ENCODE measurements at regions not wholly inside any gene's neighbourhood (a gene's known extent, or its start where the extent isn't known, plus 50 kb on each side); places are given as distances from the start of the nearest gene placed in this dataset.

DNA sequence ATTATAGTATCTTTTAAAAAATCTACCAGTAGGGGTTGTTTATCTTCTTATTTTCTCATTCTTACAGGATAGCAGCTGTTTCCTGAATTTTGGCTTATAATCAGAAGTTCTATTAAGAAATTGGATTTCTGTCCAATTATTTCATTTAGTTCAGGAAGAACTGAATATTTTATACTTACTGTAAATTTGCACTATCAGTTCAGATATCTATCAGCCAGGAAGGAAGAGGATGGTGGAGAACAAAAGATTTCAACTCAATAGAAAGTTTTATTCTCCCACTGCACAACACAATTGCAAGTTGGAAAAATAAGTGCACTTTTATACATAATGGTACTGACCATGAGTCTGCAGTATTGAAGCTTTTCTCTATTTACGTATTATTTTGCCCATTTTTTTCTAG lies 400.9 kb downstream of the PLOD2 start:
- H2AK5ac ChIP-seq (ENCODE audit: insufficient read length, low read length), result no peak overlapping the region
- H4K5ac ChIP-seq (ENCODE audit: insufficient read length, low read depth, low read length), result no peak overlapping the region
- Mint-ChIP-seq H3K4me3 (no peak overlapping the region), H3K36me3 (ENCODE audit: insufficient read depth in 1 of 3, low read depth in 3 of 3) (no peaks in the 10 kb centered on the region), H3K9me3 (no peaks in the 10 kb centered on the region), H3K27ac (no peak overlapping the region), H3K27me3 (ENCODE audit: low read depth) (no peaks in the 10 kb centered on the region), H3K4me1 (no peaks in the 10 kb centered on the region)
- no peak overlapping the region for H3K23ac ChIP-seq (ENCODE audit: insufficient read length, low read depth, low read length)
- no peak overlapping the region for H3K4ac ChIP-seq (ENCODE audit: low read depth, low read length)
- no peaks in the 10 kb centered on the region for H3K79me1 ChIP-seq (ENCODE audit: insufficient read depth, low read depth, low read length, poor library complexity, severe bottlenecking)
- H3K14ac ChIP-seq (ENCODE audit: insufficient read depth, low read length), result no peak overlapping the region
- WGBS (ENCODE audit: extremely low coverage, insufficient read length, low lambda C conversion rate), result no CpG with 5 or more reads among the region's 1 CpG
- no peaks in the 10 kb centered on the region for H3K23me2 ChIP-seq (ENCODE audit: insufficient read length, low read depth, low read length, poor library complexity, severe bottlenecking)
- no peaks in the 10 kb centered on the region for H3K27me3 ChIP-seq (ENCODE audit: insufficient read depth, low read length)
- H4K20me1 ChIP-seq (ENCODE audit: control insufficient read depth, insufficient read depth, insufficient read length), result no peaks in the 10 kb centered on the region
- H2BK120ac ChIP-seq (ENCODE audit: low read depth, low read length, poor library complexity, severe bottlenecking), result no peak overlapping the region
- H3K18ac ChIP-seq (ENCODE audit: insufficient read length, low read depth, low read length), result no peak overlapping the region
- no peak overlapping the region for H3K56ac ChIP-seq (ENCODE audit: insufficient read length, low read depth, low read length)
- H2BK15ac ChIP-seq (ENCODE audit: low read depth, low read length), result no peak overlapping the region
- H3K9ac ChIP-seq (ENCODE audit: extremely low read depth, insufficient read length, low read length), result no peak overlapping the region
- TF ChIP-seq, protein P1, sequence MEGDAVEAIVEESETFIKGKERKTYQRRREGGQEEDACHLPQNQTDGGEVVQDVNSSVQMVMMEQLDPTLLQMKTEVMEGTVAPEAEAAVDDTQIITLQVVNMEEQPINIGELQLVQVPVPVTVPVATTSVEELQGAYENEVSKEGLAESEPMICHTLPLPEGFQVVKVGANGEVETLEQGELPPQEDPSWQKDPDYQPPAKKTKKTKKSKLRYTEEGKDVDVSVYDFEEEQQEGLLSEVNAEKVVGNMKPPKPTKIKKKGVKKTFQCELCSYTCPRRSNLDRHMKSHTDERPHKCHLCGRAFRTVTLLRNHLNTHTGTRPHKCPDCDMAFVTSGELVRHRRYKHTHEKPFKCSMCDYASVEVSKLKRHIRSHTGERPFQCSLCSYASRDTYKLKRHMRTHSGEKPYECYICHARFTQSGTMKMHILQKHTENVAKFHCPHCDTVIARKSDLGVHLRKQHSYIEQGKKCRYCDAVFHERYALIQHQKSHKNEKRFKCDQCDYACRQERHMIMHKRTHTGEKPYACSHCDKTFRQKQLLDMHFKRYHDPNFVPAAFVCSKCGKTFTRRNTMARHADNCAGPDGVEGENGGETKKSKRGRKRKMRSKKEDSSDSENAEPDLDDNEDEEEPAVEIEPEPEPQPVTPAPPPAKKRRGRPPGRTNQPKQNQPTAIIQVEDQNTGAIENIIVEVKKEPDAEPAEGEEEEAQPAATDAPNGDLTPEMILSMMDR (conservative IDR thresholded peaks at IDR 0.05), result no peak
- H2AFZ ChIP-seq (ENCODE audit: low read length), result no peak overlapping the region
- H2BK12ac ChIP-seq (ENCODE audit: insufficient read length, low read depth, low read length), result no peak overlapping the region
- H3K9me3 ChIP-seq (ENCODE audit: control insufficient read depth, low read depth, low read length), result no peaks in the 10 kb centered on the region
- no peak overlapping the region for H3K27ac ChIP-seq (ENCODE audit: insufficient read length, low read depth, low read length)
- no peak for DNase-seq
- H3K4me2 ChIP-seq (ENCODE audit: insufficient read depth, insufficient read length, low read length), result no peak overlapping the region
- H4K8ac ChIP-seq (replicated peaks; ENCODE audit: insufficient read length, low read depth, low read length), result no peak overlapping the region
- H3K4me1 ChIP-seq (ENCODE audit: insufficient read depth, low read length), result no peaks in the 10 kb centered on the region
- no peak overlapping the region for H4K91ac ChIP-seq (ENCODE audit: insufficient read length, low read depth, low read length)
- no peak overlapping the region for H3T11ph ChIP-seq (ENCODE audit: low read length)
- H2BK20ac ChIP-seq (ENCODE audit: low read depth, low read length, poor library complexity, severe bottlenecking), result no peak overlapping the region
- no peaks in the 10 kb centered on the region for H3K79me2 ChIP-seq (ENCODE audit: insufficient read depth, low read length)
- no peak overlapping the region for H2BK5ac ChIP-seq (ENCODE audit: insufficient read length, low read length)

Data from H9 (cell line).